H1 (cell line): ENCODE measurements at regions not wholly inside any gene's neighbourhood (a gene's known extent, or its start where the extent isn't known, plus 50 kb on each side); places are given as distances from the start of the nearest gene placed in this dataset.

ENCODE experiments used
- CHD2 ChIP-seq: IDR thresholded peaks from 2 replicates; pipeline ENCODE4 v1.6.1; 2012; ENCODE audit warnings: low read length, improper control_type of control experiment
- EP300 ChIP-seq, 2 experiments: IDR thresholded peaks; 1 replicate in 1 of 2; 2 replicates in 1 of 2; pipeline ENCODE4 v1.6.1; 2011 to 2012; ENCODE audit warnings: low read depth in 2 of 2, low read length in 2 of 2, mild to moderate bottlenecking in 2 of 2, borderline replicate concordance in 1 of 2, inconsistent platforms in 1 of 2, moderate library complexity in 1 of 2
- TF ChIP-seq, protein P1 (sequence below), 3 experiments: IDR thresholded peaks; 1 replicate in 2 of 3; 2 replicates in 1 of 3; pipeline versions ENCODE4 v1.5.1 to v1.6.1; 2011; ENCODE audit warnings: low read length in 3 of 3, mild to moderate bottlenecking in 3 of 3, inconsistent platforms in 2 of 3, low read depth in 1 of 3, moderate library complexity in 1 of 3; ENCODE audit not compliant: insufficient read depth in 1 of 3; ENCODE audit errors: control extremely low read depth in 1 of 3

DNA sequence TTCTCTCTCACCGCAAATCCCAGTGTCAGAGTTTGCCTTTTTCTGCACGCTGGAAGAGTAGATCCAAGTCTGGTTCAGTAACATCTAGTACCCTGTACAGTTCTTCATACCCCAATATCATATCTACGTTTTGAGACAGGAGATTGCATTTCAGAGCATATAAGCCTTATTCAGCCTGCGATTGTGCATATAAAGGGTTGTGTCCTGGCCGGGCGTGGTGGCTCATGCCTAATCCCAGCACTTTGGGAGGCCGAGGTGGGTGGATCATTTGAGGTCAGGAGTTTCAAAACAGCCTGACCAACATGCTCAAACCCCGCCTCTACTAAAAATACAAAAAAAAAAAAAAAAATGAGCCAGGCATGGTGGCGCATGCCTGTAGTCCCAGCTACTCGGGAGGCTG is 104.9 kb downstream of the MTNR1B start:
- TF ChIP-seq CHD2 (no peak), EP300 (IDR thresholded peaks at IDR 0.05; ENCODE audit: borderline replicate concordance in 1 of 2, low read depth in 2 of 2, low read length in 2 of 2) (no peak)
- TF ChIP-seq, protein P1, sequence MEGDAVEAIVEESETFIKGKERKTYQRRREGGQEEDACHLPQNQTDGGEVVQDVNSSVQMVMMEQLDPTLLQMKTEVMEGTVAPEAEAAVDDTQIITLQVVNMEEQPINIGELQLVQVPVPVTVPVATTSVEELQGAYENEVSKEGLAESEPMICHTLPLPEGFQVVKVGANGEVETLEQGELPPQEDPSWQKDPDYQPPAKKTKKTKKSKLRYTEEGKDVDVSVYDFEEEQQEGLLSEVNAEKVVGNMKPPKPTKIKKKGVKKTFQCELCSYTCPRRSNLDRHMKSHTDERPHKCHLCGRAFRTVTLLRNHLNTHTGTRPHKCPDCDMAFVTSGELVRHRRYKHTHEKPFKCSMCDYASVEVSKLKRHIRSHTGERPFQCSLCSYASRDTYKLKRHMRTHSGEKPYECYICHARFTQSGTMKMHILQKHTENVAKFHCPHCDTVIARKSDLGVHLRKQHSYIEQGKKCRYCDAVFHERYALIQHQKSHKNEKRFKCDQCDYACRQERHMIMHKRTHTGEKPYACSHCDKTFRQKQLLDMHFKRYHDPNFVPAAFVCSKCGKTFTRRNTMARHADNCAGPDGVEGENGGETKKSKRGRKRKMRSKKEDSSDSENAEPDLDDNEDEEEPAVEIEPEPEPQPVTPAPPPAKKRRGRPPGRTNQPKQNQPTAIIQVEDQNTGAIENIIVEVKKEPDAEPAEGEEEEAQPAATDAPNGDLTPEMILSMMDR (IDR thresholded peaks at IDR 0.05; ENCODE audit: control extremely low read depth in 1 of 3, insufficient read depth in 1 of 3, low read depth in 1 of 3, low read length in 3 of 3), result no peak
